ENCODE measurements at regions not wholly inside any gene's neighbourhood (a gene's known extent, or its start where the extent isn't known, plus 50 kb on each side); places are given as distances from the start of the nearest gene placed in this dataset.

GRCh38 chr4:151885123-151885522, 124.3 kb upstream of the GATB start:
- Histone ChIP-seq H3K36me3 (ENCODE audit: control insufficient read depth in 2 of 2, insufficient read depth in 2 of 2, low read length in 2 of 2) (no peaks in the 10 kb centered on the region), H3K4me1 (ENCODE audit: control insufficient read depth in 2 of 2, insufficient read depth in 2 of 2, low read length in 2 of 2) (no peaks in the 10 kb centered on the region), H3K9me3 (ENCODE audit: control insufficient read depth in 2 of 2, low read length in 2 of 2) (no peaks in the 10 kb centered on the region), H3K4me3 (ENCODE audit: low read length in 2 of 2) (no peak overlapping the region), H3K27me3 (ENCODE audit: control insufficient read depth in 2 of 2, insufficient read depth in 2 of 2, low read length in 2 of 2) (no peaks in the 10 kb centered on the region), H3K27ac (ENCODE audit: low read depth in 2 of 2, low read length in 2 of 2) (no peak overlapping the region), H3K9ac (ENCODE audit: low read depth in 1 of 2, low read length in 2 of 2) (no peak overlapping the region)

- H3K9ac ChIP-seq (ENCODE audit: low read depth in 1 of 2, low read length in 2 of 2), result no peak overlapping the region
- H3K4me1 ChIP-seq (ENCODE audit: control insufficient read depth in 2 of 2, insufficient read depth in 2 of 2, low read length in 2 of 2), result no peaks in the 10 kb centered on the region
- no peaks in the 10 kb centered on the region for H3K9me3 ChIP-seq (ENCODE audit: control insufficient read depth in 2 of 2, low read length in 2 of 2)
- no peaks in the 10 kb centered on the region for H3K27me3 ChIP-seq (ENCODE audit: control insufficient read depth in 2 of 2, insufficient read depth in 2 of 2, low read length in 2 of 2)
- H3K4me3 ChIP-seq (ENCODE audit: low read length in 2 of 2), result no peak overlapping the region
- no peaks in the 10 kb centered on the region for H3K36me3 ChIP-seq (ENCODE audit: control insufficient read depth in 2 of 2, insufficient read depth in 2 of 2, low read length in 2 of 2)
- H3K27ac ChIP-seq (ENCODE audit: low read depth in 2 of 2, low read length in 2 of 2), result no peak overlapping the region
Observed at GRCh38 chr4:151883747-151884146, 122.9 kb upstream of the GATB start.

- Histone ChIP-seq H3K9me3 (ENCODE audit: control insufficient read depth in 2 of 2, low read length in 2 of 2) (no peaks in the 10 kb centered on the region), H3K27me3 (ENCODE audit: control insufficient read depth in 2 of 2, insufficient read depth in 2 of 2, low read length in 2 of 2) (no peaks in the 10 kb centered on the region), H3K36me3 (ENCODE audit: control insufficient read depth in 2 of 2, insufficient read depth in 2 of 2, low read length in 2 of 2) (no peaks in the 10 kb centered on the region), H3K4me1 (ENCODE audit: control insufficient read depth in 2 of 2, insufficient read depth in 2 of 2, low read length in 2 of 2) (no peaks in the 10 kb centered on the region), H3K9ac (ENCODE audit: low read depth in 1 of 2, low read length in 2 of 2) (no peak overlapping the region), H3K27ac (ENCODE audit: low read depth in 2 of 2, low read length in 2 of 2) (no peak overlapping the region), H3K4me3 (ENCODE audit: low read length in 2 of 2) (no peak overlapping the region)
Observed at GRCh38 chr4:151882072-151882803, 121.4 kb upstream of the GATB start.

GRCh38 chr4:151879705-151880445, 119.1 kb upstream of the GATB start:
- no peak overlapping the region for H3K27ac ChIP-seq (ENCODE audit: low read depth in 2 of 2, low read length in 2 of 2)
- no peaks in the 10 kb centered on the region for H3K4me1 ChIP-seq (ENCODE audit: control insufficient read depth in 2 of 2, insufficient read depth in 2 of 2, low read length in 2 of 2)
- H3K9me3 ChIP-seq (ENCODE audit: control insufficient read depth in 2 of 2, low read length in 2 of 2), result no peaks in the 10 kb centered on the region
- no peak overlapping the region for H3K9ac ChIP-seq (ENCODE audit: low read depth in 1 of 2, low read length in 2 of 2)
- no peak overlapping the region for H3K4me3 ChIP-seq (ENCODE audit: low read length in 2 of 2)
- no peaks in the 10 kb centered on the region for H3K27me3 ChIP-seq (ENCODE audit: control insufficient read depth in 2 of 2, insufficient read depth in 2 of 2, low read length in 2 of 2)
- H3K36me3 ChIP-seq (ENCODE audit: control insufficient read depth in 2 of 2, insufficient read depth in 2 of 2, low read length in 2 of 2), result no peaks in the 10 kb centered on the region

GRCh38 chr4:151876381-151876988, 115.7 kb upstream of the GATB start:
- Histone ChIP-seq H3K36me3 (ENCODE audit: control insufficient read depth in 2 of 2, insufficient read depth in 2 of 2, low read length in 2 of 2) (no peaks in the 10 kb centered on the region), H3K9me3 (ENCODE audit: control insufficient read depth in 2 of 2, low read length in 2 of 2) (no peaks in the 10 kb centered on the region)

GRCh38 chr4:151874328-151874727, 113.5 kb upstream of the GATB start:
- H3K36me3 ChIP-seq (ENCODE audit: control insufficient read depth in 2 of 2, insufficient read depth in 2 of 2, low read length in 2 of 2), result no peaks in the 10 kb centered on the region
- no peak overlapping the region for H3K4me3 ChIP-seq (ENCODE audit: low read length in 2 of 2)
- no peak overlapping the region for H3K27ac ChIP-seq (ENCODE audit: low read depth in 2 of 2, low read length in 2 of 2)
- no peaks in the 10 kb centered on the region for H3K4me1 ChIP-seq (ENCODE audit: control insufficient read depth in 2 of 2, insufficient read depth in 2 of 2, low read length in 2 of 2)
- no peaks in the 10 kb centered on the region for H3K27me3 ChIP-seq (ENCODE audit: control insufficient read depth in 2 of 2, insufficient read depth in 2 of 2, low read length in 2 of 2)
- H3K9me3 ChIP-seq (ENCODE audit: control insufficient read depth in 2 of 2, low read length in 2 of 2), result no peaks in the 10 kb centered on the region
- no peak overlapping the region for H3K9ac ChIP-seq (ENCODE audit: low read depth in 1 of 2, low read length in 2 of 2)

More at GRCh38 chr4:151876381-151876988, 115.7 kb upstream of the GATB start:
- H3K9ac ChIP-seq (ENCODE audit: low read depth in 1 of 2, low read length in 2 of 2), result no peak overlapping the region
- H3K27ac ChIP-seq (ENCODE audit: low read depth in 2 of 2, low read length in 2 of 2), result no peak overlapping the region
- no peak overlapping the region for H3K4me3 ChIP-seq (ENCODE audit: low read length in 2 of 2)
- no peaks in the 10 kb centered on the region for H3K27me3 ChIP-seq (ENCODE audit: control insufficient read depth in 2 of 2, insufficient read depth in 2 of 2, low read length in 2 of 2)
- H3K4me1 ChIP-seq (ENCODE audit: control insufficient read depth in 2 of 2, insufficient read depth in 2 of 2, low read length in 2 of 2), result no peaks in the 10 kb centered on the region

GRCh38 chr4:151866592-151866918, 105.7 kb upstream of the GATB start:
- Histone ChIP-seq H3K27me3 (ENCODE audit: control insufficient read depth in 2 of 2, insufficient read depth in 2 of 2, low read length in 2 of 2) (no peaks in the 10 kb centered on the region), H3K9ac (ENCODE audit: low read depth in 1 of 2, low read length in 2 of 2) (no peak overlapping the region), H3K4me1 (ENCODE audit: control insufficient read depth in 2 of 2, insufficient read depth in 2 of 2, low read length in 2 of 2) (no peaks in the 10 kb centered on the region), H3K27ac (ENCODE audit: low read depth in 2 of 2, low read length in 2 of 2) (no peak overlapping the region), H3K4me3 (ENCODE audit: low read length in 2 of 2) (no peak overlapping the region), H3K9me3 (ENCODE audit: control insufficient read depth in 2 of 2, low read length in 2 of 2) (no peaks in the 10 kb centered on the region), H3K36me3 (ENCODE audit: control insufficient read depth in 2 of 2, insufficient read depth in 2 of 2, low read length in 2 of 2) (no peaks in the 10 kb centered on the region)

GRCh38 chr4:151865744-151866591, 105.2 kb upstream of the GATB start:
- no peaks in the 10 kb centered on the region for H3K4me1 ChIP-seq (ENCODE audit: control insufficient read depth in 2 of 2, insufficient read depth in 2 of 2, low read length in 2 of 2)

GRCh38 chr4:151865312-151865711, 104.5 kb upstream of the GATB start:
- no peaks in the 10 kb centered on the region for H3K9me3 ChIP-seq (ENCODE audit: control insufficient read depth in 2 of 2, low read length in 2 of 2)
- no peak overlapping the region for H3K9ac ChIP-seq (ENCODE audit: low read depth in 1 of 2, low read length in 2 of 2)
- no peaks in the 10 kb centered on the region for H3K27me3 ChIP-seq (ENCODE audit: control insufficient read depth in 2 of 2, insufficient read depth in 2 of 2, low read length in 2 of 2)
- H3K27ac ChIP-seq (ENCODE audit: low read depth in 2 of 2, low read length in 2 of 2), result no peak overlapping the region
- H3K36me3 ChIP-seq (ENCODE audit: control insufficient read depth in 2 of 2, insufficient read depth in 2 of 2, low read length in 2 of 2), result no peaks in the 10 kb centered on the region
- H3K4me3 ChIP-seq (ENCODE audit: low read length in 2 of 2), result no peak overlapping the region
- H3K4me1 ChIP-seq (ENCODE audit: control insufficient read depth in 2 of 2, insufficient read depth in 2 of 2, low read length in 2 of 2), result no peaks in the 10 kb centered on the region

More at GRCh38 chr4:151865744-151866591, 105.2 kb upstream of the GATB start:
- Histone ChIP-seq H3K27me3 (ENCODE audit: control insufficient read depth in 2 of 2, insufficient read depth in 2 of 2, low read length in 2 of 2) (no peaks in the 10 kb centered on the region), H3K4me3 (ENCODE audit: low read length in 2 of 2) (no peak overlapping the region), H3K9me3 (ENCODE audit: control insufficient read depth in 2 of 2, low read length in 2 of 2) (no peaks in the 10 kb centered on the region), H3K9ac (ENCODE audit: low read depth in 1 of 2, low read length in 2 of 2) (no peak overlapping the region), H3K36me3 (ENCODE audit: control insufficient read depth in 2 of 2, insufficient read depth in 2 of 2, low read length in 2 of 2) (no peaks in the 10 kb centered on the region), H3K27ac (ENCODE audit: low read depth in 2 of 2, low read length in 2 of 2) (no peak overlapping the region)

- H3K27me3 ChIP-seq (ENCODE audit: control insufficient read depth in 2 of 2, insufficient read depth in 2 of 2, low read length in 2 of 2), result no peaks in the 10 kb centered on the region
- no peaks in the 10 kb centered on the region for H3K4me1 ChIP-seq (ENCODE audit: control insufficient read depth in 2 of 2, insufficient read depth in 2 of 2, low read length in 2 of 2)
- no peaks in the 10 kb centered on the region for H3K36me3 ChIP-seq (ENCODE audit: control insufficient read depth in 2 of 2, insufficient read depth in 2 of 2, low read length in 2 of 2)
- no peak overlapping the region for H3K9ac ChIP-seq (ENCODE audit: low read depth in 1 of 2, low read length in 2 of 2)
- no peaks in the 10 kb centered on the region for H3K9me3 ChIP-seq (ENCODE audit: control insufficient read depth in 2 of 2, low read length in 2 of 2)
- no peak overlapping the region for H3K27ac ChIP-seq (ENCODE audit: low read depth in 2 of 2, low read length in 2 of 2)
- H3K4me3 ChIP-seq (ENCODE audit: low read length in 2 of 2), result no peak overlapping the region
Observed at GRCh38 chr4:151864068-151864467, 103.3 kb upstream of the GATB start.
